RWPE1 (cell line): ENCODE measurements at regions not wholly inside any gene's neighbourhood (a gene's known extent, or its start where the extent isn't known, plus 50 kb on each side); places are given as distances from the start of the nearest gene placed in this dataset.
"Not testable (repeated sequence)": the region's sequence is repeated elsewhere in the genome, so short reads cannot be mapped to it uniquely, and the experiment has no call there.

Experiments
- CTCF ChIA-PET: fragments of 350-600 bp; sonication (Branson Sonifier 250); formaldehyde crosslinking; extraction: SDS; loops from one replicate; lab custom pipeline; 2021; lab: Yijun Ruan, JAX
- POLR2A ChIA-PET: fragments of 400-600 bp; formaldehyde crosslinking; extraction: SDS; loops from one replicate; lab custom pipeline; 2020; ENCODE audit warnings: antibody characterized with exemption; ENCODE audit not compliant: low non-redundant PET; lab: Yijun Ruan, JAX
- DNase-seq: peaks from one replicate; pipeline ENCODE4 v3.0.0; 2012; ENCODE audit warnings: low spot score
- H3K27ac ChIP-seq: fragments of 450-650 bp; 2 replicates; pipeline ENCODE4 v1.5.1; 2017
- TF ChIP-seq, protein P1 (sequence below): fragments of 450-650 bp; conservative IDR thresholded peaks from 2 replicates; pipeline ENCODE4 v1.5.1; 2017; ENCODE audit warnings: low read depth, mild to moderate bottlenecking

DNA sequence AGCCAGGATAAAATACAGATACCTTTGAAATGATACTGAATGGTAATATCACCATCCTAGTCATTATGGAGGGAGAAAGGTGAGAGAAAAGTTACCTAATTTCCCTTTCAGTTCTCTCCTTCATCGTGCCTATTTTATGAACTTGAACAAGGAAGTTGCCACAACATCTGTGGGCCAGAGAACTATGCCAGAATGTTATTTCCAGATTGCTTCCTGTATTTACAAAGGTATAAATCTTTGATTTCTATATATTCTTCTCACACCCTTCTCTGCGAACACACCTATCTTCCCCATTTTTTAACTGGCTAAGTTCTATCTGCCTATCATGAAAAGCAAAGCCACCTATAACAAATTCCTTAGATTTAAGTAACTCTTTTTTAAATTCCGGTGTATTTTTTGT is 163.6 kb upstream of the GRM7 start:
- DNase-seq, result no peak

DNA sequence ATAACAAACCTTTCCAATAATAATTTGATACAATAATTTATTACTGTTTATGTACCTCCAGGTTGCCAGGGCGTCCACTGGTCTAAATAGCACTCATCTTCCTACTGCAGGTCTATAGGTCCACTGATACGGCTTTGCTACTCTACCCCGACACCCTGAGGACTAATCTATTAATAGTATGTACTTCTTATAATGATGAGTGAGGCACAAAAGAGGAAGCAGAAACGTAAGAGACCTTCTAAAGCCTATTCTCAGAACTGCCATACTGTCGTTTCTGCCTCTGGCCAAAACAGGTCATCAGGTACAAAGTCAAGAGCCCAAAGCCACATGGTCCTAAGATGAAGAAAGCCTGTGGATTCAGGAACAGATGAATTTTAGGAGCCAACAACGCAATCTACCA is 163.2 kb upstream of the GRM7 start:
- H3K27ac ChIP-seq, result no peak overlapping the region
- POLR2A ChIA-PET, result no interaction called here
- CTCF ChIA-PET, result no interaction called here
- DNase-seq, result no peak
- TF ChIP-seq, protein P1, sequence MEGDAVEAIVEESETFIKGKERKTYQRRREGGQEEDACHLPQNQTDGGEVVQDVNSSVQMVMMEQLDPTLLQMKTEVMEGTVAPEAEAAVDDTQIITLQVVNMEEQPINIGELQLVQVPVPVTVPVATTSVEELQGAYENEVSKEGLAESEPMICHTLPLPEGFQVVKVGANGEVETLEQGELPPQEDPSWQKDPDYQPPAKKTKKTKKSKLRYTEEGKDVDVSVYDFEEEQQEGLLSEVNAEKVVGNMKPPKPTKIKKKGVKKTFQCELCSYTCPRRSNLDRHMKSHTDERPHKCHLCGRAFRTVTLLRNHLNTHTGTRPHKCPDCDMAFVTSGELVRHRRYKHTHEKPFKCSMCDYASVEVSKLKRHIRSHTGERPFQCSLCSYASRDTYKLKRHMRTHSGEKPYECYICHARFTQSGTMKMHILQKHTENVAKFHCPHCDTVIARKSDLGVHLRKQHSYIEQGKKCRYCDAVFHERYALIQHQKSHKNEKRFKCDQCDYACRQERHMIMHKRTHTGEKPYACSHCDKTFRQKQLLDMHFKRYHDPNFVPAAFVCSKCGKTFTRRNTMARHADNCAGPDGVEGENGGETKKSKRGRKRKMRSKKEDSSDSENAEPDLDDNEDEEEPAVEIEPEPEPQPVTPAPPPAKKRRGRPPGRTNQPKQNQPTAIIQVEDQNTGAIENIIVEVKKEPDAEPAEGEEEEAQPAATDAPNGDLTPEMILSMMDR, result no peak

More for the DNA sequence above, 163.6 kb upstream of the GRM7 start:
- ChIA-PET CTCF (no interaction called here), POLR2A (no interaction called here)
- no peak overlapping the region for H3K27ac ChIP-seq
- TF ChIP-seq, protein P1, result no peak

DNA sequence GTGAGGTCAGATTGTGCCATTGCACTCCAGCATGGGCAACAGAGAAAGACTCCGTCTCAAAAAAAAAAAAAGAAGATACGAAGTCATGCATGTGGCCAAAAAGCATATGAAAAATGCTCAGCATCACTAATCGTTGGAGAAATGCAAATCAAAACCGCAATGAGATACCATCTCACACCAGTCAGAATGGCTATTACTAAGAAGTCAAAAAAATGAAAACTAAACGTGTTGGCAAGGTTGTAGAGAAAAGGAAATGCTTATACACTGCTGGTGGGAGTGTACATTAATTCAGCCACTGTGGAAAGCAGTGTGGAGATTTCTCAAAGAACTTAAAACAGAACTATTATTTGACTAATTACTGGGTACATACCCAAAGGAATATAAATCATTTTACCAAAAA is 156.1 kb upstream of the GRM7 start:
- POLR2A ChIA-PET, CTCF ChIA-PET, H3K27ac ChIP-seq, DNase-seq: not testable (repeated sequence)

DNA sequence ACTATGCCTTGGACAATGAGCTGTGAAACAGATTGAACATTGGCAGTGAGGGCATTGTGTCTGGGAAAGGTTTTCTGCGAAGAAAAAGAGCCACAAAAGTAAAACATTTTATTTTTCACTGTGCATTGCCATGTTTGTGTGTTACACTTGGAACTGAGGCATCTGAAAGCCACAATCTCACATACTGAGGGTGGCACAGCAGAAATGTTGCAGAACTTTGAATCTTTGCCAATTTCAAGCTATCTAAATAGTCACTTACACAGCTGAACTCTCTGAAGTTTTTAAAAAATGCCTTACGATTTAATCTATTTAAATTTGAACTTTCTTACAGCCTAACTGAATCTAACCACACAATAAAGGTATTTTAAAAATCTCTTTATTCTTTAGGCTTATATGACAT is 154.1 kb upstream of the GRM7 start:
- TF ChIP-seq, protein P1, result no peak
- DNase-seq, result no peak
- ChIA-PET CTCF (no interaction called here), POLR2A (no interaction called here)
- H3K27ac ChIP-seq, result no peak overlapping the region

DNA sequence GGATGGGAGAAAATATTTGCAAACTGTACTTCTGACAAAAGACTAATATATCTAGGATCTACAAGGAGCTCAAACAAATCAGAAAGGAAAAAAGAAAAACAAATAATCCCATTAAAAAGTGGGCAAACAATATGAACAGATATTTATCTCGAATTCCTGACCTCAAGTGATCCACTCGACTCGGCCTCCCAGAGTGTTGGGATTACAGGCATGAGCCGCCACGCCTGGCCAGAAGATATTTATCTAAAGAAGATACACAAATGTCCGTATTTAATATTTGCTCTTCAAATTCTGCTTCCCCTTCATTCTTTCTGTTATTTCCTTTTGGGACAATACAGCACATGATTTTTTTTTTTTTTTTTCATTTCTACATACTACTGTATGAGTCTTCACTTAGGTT is 151.7 kb upstream of the GRM7 start:
- no peak overlapping the region for H3K27ac ChIP-seq
- TF ChIP-seq, protein P1, result no peak
- ChIA-PET POLR2A (no interaction called here), CTCF (no interaction called here)
- no peak for DNase-seq

DNA sequence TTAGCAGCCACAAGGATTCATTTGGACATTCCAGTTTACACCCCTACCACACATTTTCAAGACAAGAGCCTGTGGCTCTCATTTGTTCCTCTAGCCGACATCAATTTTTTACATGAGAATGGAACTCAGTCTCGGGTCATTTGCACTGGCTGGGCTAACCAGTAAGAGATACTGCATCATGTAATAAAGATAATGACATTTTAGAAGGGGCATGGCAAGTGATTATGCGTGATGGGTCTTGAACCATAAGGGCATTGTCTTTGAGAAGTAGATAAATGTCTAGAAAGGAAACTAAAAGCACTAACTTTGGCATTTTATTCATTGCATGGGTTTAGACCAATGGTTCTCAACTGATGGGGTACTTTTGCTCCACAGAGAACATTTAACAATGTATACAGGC is 146.0 kb upstream of the GRM7 start:
- DNase-seq, result no peak
- POLR2A ChIA-PET, result no interaction called here
- H3K27ac ChIP-seq, result no peak overlapping the region
- CTCF ChIA-PET, result no interaction called here
- TF ChIP-seq, protein P1, result no peak

DNA sequence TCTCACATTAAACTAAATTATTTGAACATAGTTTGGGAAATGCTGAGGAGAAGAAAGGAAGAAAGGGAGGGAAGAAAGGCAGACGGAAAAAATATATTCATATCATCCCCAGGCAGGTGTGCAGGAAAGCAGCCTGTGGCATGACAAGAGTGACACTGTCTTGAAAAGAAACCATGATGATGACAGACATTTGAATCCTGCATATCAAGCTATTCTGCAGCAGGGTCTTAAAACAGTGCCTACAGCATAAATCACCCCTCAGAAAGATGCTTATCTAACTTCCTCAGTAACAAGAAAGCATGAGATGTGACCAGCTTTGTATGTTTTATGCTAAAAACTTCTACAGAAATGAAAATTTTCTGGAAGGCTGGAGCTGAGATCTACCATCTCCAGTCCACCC is 144.5 kb upstream of the GRM7 start:
- CTCF ChIA-PET, result no interaction called here
- H3K27ac ChIP-seq, result no peak overlapping the region
- DNase-seq, result no peak
- TF ChIP-seq, protein P1, result no peak
- POLR2A ChIA-PET, result no interaction called here
